AG08395 (cell line): ENCODE measurements at regions not wholly inside any gene's neighbourhood (a gene's known extent, or its start where the extent isn't known, plus 50 kb on each side); places are given as distances from the start of the nearest gene placed in this dataset.
"Not testable (repeated sequence)": the region's sequence is repeated elsewhere in the genome, so short reads cannot be mapped to it uniquely, and the experiment has no call there.

ENCODE experiments used
- DNase-seq: peaks from one replicate; pipeline ENCODE4 v3.0.0; 2012; ENCODE audit warnings: mixed read lengths, low spot score

DNA sequence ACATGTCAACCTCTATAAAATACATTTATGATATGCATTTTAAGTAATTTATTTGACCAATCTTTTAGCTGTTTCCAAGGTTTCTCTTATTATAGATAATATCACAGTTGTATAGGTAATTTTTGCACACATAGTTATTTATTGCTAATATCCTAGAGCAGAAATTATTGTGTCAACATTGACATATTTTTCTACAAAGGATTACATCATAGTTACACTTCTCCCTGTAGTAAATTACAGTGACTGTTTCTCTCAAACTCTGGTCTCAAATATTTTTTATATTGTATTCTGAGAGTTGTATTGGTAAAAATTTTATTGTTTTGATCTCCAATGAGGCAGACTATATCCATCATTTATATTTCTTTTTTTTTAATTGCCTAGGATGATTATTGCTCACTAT lies 714.4 kb upstream of the CDH6 start:
- no peak for DNase-seq

DNA sequence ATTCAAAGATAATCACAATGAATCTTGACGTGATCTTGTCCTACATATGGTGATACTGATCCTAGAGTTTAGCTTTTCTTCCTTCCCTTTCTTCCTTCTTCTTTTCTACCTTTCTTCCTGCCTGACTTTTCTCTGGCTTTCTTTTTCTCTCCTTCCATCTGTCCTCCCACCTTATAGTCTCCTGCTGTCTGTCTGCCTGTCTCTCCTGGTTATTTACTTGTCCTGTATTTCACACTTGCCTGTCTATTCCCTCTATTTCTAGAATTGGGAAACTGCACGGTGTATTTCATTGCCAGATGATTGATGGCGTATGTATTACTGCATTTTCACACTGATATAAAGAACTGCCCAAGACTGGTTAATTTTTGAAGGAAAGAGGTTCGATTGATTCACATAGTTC lies 718.1 kb upstream of the CDH6 start:
- no peak for DNase-seq

DNA sequence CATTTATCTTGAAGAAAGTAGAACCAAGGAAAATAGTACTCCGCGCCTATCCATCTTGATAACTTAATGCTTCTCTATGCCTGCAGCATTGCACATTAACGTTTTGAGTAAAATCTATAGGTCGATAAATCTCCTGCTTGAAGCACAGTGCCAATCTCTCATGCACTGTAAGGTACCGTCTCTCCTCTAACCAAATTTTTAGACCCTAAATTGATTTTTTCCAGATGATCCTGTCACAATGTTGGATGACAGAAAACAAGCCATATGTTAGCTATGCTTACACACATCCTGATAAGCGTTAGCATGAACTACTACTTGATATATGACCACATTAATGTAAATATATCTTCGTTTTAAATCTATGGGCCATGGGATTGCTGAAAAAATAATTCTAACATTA lies 723.8 kb upstream of the CDH6 start:
- no peak for DNase-seq

DNA sequence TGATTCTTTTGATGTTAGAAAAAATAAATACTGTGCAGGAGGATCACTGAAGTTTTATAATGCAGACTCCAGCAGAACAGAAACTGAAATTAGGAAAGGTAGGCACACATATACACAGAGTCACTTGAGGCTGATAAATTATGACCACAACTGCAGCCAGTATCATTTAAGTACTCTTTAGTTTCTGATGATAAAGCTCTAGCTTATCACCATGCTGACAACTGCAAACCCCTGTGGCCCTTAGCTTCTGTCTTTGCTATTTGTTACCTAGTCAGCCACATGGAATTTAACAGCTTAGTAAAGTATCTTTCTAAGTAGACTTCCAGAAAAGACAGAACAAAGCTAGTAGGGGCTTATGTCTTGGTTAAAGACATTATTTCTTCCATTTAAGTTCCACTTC lies 734.8 kb upstream of the CDH6 start:
- DNase-seq, result no peak

DNA sequence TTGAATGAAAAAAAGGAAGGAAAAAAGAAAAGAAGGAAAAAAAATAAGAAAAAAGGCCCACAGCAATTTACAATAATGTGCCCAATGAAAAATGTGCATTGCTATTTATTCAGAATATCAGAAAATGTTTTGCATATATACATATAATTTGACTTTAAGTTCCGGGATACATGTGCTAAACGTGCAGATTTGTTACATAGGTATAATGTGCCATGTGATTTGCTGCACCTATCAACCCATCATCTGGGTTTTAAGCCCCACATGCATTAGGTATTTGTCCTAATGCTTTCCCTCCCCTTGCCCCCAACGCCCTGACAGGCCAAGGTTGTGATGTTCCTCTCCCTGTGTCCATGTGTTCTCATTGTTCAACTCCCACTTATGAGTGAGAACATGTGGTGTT lies 738.0 kb upstream of the CDH6 start:
- DNase-seq, result not testable (repeated sequence)

DNA sequence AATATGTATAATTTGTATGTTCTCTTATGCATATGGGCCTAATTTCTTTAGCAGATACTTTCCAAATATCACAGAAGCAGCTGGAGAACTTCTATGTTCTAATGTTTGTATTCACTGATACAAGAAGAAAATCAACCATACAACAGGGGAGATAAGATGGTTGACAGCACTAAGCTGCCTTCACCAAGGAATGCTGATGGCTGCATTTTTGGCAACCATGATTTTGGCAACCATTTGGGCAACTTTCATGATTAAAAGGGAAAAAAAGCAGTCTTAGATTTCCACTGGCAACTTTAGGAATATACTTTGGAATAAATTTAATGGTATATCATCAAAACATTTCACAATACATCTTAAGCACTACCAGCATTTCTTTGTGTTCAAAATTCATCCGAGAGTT lies 740.3 kb upstream of the CDH6 start:
- no peak for DNase-seq

DNA sequence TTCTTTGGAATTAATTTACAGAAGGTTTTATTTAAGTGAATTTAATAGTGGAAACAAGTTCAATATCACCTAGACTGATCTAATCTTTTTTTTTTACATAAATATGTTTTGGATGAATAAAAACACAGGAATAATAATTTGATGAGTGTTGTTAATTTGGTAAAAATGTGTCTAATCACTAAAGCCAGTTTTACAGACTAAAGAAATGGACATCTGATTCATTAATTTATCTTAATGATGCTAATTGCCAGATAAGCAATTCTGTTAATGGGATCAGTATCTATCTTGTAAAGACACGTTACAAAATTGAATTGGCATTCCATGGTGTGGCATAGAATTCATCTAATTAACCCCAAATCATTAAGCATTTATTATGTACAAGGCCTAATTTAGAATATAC lies 743.3 kb upstream of the CDH6 start:
- no peak for DNase-seq

DNA sequence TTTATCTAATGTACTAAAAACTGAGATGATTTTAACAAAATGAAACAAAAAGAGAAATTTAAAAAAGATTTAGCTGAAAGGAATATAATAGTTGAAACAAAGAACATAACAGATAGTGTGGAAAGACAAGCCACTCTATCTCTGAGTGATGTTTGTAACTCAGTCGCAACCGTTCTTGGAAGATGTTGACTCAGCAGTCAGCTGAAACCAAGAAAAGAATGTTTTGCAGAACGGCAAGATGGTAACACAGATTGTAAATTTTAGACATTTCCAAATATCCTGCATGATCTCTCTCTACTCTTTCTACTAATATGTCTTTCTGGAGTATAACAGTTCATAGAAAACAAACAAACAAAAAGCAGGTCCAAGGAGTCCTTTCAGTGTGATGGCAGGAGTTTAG lies 746.1 kb upstream of the CDH6 start:
- DNase-seq, result no peak

DNA sequence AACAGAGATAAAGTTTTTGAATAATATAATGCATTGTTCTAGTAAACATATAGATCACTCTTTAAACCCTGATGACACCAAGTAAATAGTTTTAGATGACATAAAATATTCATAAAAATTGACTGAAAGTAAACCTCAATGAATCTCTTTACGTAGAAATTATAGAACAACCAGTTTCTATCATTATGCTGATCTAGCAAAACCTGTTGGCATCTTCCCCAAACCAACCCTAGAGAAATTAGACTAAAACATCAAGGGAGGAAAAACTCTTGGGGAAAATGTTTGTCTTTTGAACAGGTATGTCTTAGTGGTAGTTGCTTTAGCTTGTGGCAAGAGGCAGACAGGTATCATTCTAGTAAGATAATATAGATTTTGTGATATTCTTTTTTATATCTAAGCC lies 747.0 kb upstream of the CDH6 start:
- DNase-seq, result no peak

DNA sequence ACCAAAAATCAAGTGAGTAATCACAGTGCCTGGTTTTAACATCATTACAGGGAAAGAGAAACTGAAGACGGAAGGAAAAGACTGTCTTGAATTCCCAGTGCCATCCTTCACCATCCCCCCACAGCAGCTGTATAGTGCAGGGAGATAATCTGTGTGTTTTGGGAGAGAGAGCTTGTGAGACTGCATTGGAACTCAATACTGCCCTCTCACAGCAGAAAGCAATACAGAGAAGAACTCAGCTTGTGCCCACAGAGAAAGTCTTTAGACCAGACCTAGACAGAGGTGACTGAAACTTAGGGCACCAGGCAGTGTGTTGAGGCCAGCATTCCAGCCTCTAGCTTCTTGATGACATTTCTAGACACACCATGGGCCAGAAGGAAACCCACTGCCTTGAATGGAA lies 754.7 kb upstream of the CDH6 start:
- no peak for DNase-seq

DNA sequence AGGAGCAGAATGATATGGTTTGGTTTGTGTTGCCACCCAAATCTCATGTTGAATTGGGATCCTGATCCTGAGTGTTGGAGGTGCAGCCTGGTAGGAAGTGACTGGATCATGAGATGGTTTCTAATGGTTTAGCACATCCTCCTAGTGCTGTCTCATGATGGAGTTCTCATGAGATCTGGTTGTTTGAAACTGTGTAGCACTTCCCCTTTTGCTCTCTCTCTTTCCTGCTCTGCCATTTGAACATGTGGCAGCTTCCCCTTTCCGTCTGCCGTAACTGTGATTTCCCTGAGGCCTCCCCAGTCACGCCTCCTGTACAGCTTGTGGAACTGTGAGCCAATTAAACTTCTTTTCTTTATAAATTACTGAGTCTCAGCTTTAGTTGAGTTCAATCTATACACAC lies 756.8 kb upstream of the CDH6 start:
- no peak for DNase-seq

DNA sequence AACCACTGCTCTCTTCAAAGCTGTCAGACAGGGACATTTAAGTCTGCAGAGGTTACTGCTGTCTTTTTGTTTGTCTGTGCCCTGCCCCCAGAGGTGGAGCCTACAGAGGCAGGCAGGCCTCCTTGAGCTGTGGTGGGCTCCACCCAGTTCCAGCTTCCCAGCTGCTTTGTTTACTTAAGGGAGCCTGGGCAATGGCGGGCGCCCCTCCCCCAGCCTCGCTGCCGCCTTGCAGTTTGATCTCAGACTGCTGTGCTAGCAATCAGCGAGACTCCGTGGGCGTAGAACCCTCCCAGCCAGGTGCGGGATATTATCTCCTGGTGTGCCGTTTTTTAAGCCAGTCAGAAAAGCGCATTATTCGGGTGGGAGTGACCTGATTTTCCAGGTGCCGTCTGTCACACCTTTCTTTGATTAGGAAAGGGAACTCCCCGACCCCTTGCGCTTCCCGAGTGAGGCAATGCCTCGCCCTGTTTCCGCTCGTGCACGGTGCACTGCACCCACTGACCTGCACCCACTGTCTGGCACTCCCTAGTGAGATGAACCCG lies 764.5 kb upstream of the CDH6 start:
- not testable (repeated sequence) for DNase-seq

DNA sequence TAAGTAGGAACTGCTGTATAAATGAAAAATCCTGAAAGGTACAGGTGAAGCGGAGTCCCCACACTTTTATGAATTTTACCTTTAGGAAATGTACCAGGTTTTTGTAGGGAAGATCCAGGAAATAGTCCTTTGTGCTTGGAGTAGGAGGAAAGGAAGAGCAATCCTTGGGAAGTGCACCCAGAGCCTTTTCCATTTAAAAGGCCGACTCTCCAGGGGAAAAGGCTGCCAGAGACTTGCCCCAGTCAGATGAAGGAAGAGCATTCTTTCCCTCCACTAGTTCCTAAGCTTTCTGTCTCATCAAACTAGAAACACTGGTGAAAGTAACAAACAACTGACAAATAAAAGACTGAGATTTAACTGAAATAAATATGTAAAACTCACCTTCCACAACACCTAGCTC lies 779.4 kb upstream of the CDH6 start:
- no peak for DNase-seq

DNA sequence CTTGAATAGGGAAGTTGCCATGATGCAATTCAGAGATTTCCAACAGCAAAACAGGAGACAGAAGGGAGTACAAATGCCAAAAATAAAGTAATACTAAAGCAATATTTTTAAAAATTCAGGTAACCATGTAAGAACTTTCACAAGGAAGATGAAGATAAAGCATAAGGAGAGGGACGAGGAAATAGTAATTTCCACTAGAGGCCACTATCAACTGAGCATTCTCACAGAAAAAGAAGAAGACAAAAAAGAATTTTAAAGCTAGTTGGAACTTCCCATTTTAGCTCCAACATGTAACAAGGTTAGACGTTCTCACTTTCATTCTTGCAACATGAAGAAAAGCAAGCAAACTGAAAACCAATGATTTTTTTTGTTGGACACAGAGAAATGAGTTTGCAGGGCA lies 779.9 kb upstream of the CDH6 start:
- no peak for DNase-seq

DNA sequence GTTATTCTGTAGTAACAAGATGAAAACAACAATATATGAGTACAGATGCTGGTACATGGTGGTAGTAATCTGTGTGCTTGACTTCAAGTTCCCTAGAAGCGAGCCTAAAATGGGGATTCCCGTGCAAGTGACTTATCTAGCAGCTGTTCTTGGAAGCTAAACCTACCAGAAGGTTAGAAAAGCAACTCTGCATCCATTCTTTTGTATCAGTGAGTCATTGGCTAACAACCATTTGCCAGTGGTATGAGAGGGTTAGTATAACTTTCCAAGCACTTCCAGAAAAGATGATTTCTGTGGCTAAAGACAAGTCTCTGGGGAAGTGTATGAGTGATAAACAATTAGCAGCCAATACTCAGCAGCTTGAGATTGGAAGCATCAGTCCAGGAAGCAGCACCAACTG lies 787.7 kb upstream of the CDH6 start:
- DNase-seq, result no peak

DNA sequence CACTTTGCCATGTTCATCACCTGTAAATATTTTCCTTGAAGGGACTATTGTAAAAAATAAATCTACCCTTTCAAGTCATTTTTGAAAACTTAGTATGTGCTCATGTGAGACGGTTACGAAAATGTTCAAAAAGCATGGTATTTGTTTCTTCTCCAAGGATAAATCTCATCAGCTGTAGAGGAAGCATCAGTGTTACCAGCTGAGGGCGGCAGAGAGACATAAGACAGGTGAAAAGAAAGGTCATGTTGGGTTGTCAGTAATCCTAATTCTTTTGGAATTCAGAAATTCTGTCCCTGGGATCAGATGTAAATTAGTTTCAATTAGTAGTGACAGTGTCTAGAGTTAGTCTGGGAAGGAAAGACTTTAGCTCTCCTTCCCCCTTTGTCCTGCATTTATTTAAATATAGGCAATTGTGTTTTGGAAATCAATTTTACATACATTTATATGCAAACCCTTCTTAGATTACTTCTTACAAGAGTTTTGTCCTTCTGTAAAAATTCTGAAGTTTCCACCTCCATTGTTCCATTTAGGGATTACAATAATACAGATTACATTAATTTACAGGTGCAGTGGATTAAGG lies 791.9 kb upstream of the CDH6 start:
- no peak for DNase-seq

DNA sequence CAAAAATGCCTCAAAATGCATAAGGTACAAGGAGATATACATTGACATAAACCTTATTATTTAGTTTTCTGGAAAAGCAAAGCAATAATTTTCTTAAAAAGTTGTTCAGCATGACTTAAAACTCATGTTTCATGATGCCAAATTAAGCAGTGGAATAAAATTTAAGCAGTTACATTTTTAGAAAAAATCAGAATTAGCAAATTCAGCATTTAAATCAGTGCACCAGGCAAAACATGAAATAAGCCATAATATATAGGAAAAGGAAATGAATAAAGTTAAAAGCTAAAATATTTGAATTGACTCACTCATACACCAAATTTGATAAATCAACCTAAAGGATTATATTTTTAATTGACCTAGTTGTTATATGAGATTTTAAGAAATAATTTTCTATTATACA lies 795.1 kb upstream of the CDH6 start:
- DNase-seq, result no peak

DNA sequence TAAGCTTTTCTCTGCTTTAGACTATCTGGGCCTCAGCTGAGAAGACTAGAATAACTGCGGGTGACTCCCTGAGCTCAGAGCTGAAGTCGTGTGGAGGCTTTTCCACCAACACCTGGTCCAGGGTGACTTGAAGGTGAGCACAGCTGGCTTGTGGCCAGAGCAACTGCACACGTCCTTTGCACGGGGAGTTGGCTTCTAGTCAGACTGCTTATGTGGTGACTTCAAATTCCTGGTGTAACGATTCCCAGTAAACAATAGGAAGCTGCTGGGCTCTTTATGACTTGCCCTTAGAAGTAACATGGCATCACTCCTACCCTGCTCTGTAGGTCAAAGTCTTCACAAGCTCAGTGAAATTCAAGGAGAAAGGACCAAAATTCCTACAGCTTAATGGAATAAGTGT lies 800.6 kb upstream of the CDH6 start:
- no peak for DNase-seq

DNA sequence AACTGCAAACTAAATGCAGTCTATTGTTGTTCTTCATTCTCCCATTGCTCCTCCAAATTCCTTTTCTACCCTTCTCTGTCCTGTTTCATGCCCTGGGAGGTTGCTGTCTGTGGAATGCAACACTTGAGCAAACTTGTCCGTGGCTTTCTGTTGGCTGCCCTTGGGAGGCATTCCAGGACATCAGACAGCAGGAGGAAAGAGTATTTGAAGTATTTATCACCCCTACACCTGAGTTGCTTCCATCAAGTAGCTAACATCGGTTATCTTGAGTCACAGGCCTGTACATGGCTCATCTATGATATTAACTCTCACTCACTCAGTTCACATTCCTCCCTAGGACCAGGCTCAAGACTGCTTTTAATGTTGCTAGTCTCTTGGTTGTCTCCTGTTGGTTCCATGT lies 803.4 kb upstream of the CDH6 start:
- no peak for DNase-seq

DNA sequence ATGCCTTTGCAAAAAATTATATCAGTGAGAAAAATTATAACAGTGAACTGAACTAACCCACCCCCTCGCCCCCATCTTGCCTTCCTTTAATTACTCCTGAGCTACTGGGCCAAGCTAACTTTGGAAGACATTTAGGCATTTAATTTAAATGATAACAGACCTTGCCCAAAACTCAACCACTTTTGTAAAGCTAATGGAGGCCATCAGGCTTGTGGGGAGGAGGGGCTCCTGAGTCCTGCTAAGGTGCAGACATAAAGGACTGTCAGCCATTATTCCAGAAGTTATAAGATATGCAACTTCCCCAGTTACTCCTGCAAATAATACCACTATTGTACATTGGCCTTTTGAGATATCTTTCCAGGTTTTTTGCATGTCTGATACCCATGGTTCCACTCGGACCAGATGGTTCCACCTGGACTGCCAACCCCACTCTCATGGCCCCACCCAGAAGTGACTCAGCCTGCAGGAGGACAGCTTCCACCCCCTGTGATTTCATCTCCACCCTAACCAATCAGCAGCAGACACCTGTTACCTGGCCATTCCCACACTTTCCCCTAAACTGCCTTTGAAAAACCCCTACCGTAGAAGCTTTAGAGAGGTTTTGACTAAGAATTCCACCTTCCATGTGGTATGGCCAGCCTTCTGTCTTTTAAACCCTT lies 805.4 kb upstream of the CDH6 start:
- no peak for DNase-seq

DNA sequence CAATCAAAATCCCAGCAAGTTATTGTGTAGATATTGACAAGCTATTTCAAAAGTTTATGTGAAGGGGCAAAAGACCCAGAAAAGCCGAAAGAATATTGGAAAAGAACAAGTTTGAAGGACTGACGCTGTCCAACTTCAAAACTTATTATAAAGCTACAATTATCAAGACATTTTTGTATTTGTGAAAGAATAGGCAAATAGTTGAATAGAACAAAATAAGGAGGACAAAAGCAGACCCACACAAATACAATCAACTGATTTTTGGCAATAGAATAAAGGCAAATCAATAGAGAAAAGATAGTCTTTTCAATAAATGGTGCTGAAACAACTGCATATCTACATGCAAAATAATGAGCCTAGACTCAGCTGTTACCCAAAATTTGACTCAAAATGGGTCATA lies 807.7 kb upstream of the CDH6 start:
- DNase-seq, result no peak

DNA sequence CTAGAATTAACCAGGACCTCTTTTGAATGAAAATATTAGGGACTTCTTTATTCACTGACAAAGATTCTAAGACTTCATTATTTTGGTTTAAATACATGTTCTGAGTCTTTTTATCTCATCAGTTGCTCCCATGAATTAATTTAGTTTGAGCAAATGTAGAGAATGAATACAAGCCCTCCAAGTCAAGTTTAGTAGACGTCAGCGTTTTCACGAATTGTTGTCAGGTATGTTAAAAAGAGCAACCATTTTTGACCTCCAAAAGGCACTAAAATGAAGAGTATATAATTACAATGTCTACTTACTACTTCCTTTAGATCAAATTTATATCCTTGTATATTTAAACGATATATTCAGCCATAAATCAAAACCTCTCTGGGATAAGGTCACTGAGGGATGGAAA lies 809.3 kb upstream of the CDH6 start:
- DNase-seq, result no peak

DNA sequence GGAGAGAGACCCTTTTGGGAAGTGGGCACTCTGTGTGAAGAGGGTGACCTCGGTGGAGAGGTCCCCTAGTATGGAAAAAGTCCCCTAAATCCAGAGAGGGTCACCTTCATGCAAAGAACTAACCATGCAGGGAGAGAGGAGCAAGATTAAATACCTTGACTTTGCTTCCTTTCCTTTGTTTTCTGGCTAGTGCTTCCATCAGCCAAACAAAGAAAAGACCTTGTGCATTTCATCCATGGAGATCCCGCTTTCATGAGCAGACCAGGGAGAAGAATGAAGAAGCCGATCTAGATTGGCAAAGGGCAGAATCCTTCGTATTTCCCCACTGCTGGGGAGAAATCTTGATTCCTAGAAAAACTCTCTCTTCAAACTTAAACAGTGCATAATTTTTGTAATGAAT lies 813.3 kb upstream of the CDH6 start:
- DNase-seq, result no peak

DNA sequence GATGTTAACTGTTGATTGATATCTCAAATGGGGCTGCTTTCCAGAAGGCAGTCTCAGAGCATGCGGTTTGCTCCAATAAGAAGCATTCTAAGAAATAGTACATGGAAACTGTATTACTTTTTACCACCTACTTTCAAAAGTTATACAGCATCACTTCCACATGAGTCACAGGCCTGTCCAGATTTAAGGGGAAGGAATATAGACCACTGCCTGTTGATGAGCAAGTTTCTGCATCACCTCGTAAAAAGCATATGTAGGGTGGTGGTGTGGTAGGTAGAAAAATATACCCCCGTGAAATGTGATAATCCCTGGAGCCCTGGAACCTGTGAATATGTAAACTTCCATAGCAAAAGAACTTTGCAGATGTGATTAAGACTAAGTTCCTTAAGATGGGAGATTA lies 816.6 kb upstream of the CDH6 start:
- no peak for DNase-seq
